ENCODE measurements at regions not wholly inside any gene's neighbourhood (a gene's known extent, or its start where the extent isn't known, plus 50 kb on each side); places are given as distances from the start of the nearest gene placed in this dataset.

- H3K4me3 ChIP-seq (ENCODE audit: low read depth, low read length) = no peak overlapping the region
- in situ Hi-C loops (cut with HindIII; ENCODE audit: low sequenced_read_pairs) = no loop called here
- TF ChIP-seq CTCF (IDR thresholded peaks at IDR 0.05; ENCODE audit: low read depth, low read length, missing control alignments) = no peak
- no peak for DNase-seq (ENCODE audit: low read depth)
These were observed 326.0 kb downstream of the CASP12 start for GRCh38 chr11:104572279-104572678.

- DNase-seq (ENCODE audit: low read depth) = no peak
- in situ Hi-C loops (cut with HindIII; ENCODE audit: low sequenced_read_pairs) = no loop called here
- no peak for TF ChIP-seq CTCF (IDR thresholded peaks at IDR 0.05; ENCODE audit: low read depth, low read length, missing control alignments)
- H3K4me3 ChIP-seq (ENCODE audit: low read depth, low read length) = no peak overlapping the region
These were observed 328.1 kb downstream of the CASP12 start for GRCh38 chr11:104570078-104570701.

GRCh38 chr11:104565583-104565961 is 332.7 kb downstream of the CASP12 start:
- no peak for DNase-seq (ENCODE audit: low read depth)
- TF ChIP-seq CTCF (IDR thresholded peaks at IDR 0.05; ENCODE audit: low read depth, low read length, missing control alignments) = no peak
- H3K4me3 ChIP-seq (ENCODE audit: low read depth, low read length) = no peak overlapping the region
- in situ Hi-C loops (cut with HindIII; ENCODE audit: low sequenced_read_pairs) = no loop called here

GRCh38 chr11:104564921-104565582 is 333.2 kb downstream of the CASP12 start:
- in situ Hi-C loops (cut with HindIII; ENCODE audit: low sequenced_read_pairs) = no loop called here
- no peak for DNase-seq (ENCODE audit: low read depth)
- TF ChIP-seq CTCF (IDR thresholded peaks at IDR 0.05; ENCODE audit: low read depth, low read length, missing control alignments) = no peak
- H3K4me3 ChIP-seq (ENCODE audit: low read depth, low read length) = no peak overlapping the region

- in situ Hi-C loops (cut with HindIII; ENCODE audit: low sequenced_read_pairs) = no loop called here
- no peak for TF ChIP-seq CTCF (IDR thresholded peaks at IDR 0.05; ENCODE audit: low read depth, low read length, missing control alignments)
- H3K4me3 ChIP-seq (ENCODE audit: low read depth, low read length) = no peak overlapping the region
- DNase-seq (ENCODE audit: low read depth) = no peak
These were observed 341.5 kb downstream of the CASP12 start for GRCh38 chr11:104556606-104557301.

GRCh38 chr11:104549019-104549418 is 349.2 kb downstream of the CASP12 start:
- in situ Hi-C loops (cut with HindIII; ENCODE audit: low sequenced_read_pairs) = no loop called here
- H3K4me3 ChIP-seq (ENCODE audit: low read depth, low read length) = no peak overlapping the region
- no peak for DNase-seq (ENCODE audit: low read depth)
- TF ChIP-seq CTCF (IDR thresholded peaks at IDR 0.05; ENCODE audit: low read depth, low read length, missing control alignments) = no peak
